ENCODE measurements at regions not wholly inside any gene's neighbourhood (a gene's known extent, or its start where the extent isn't known, plus 50 kb on each side); places are given as distances from the start of the nearest gene placed in this dataset.

GRCh38 chr4:19146038-19146437 is 1105.7 kb upstream of the SLIT2 start:
- DNase-seq (ENCODE audit: low read depth), result no peak

GRCh38 chr4:19135895-19136633 is 1114.5 kb upstream of the LCORL start:
- no peak for DNase-seq (ENCODE audit: low read depth)

GRCh38 chr4:19134685-19135084 is 1113.1 kb upstream of the LCORL start:
- DNase-seq (ENCODE audit: low read depth), result no peak

DNA sequence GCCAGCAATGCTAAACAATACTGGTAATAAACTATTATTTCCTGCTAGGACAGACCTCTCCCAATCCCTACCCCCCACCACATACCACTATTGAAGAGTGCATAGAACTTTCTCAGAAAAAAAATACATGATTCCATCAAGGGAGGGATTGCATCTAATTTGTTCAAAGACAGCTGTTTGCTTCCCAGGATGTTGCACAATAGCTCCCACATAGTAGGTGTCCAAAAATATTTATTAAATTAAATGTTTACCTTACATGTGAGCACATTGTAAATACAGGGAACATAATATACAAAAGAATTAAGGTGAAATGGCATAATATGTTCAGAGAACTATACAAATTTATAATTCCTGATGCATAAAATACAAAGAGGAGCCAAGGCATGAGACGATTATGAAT is 1111.8 kb upstream of the LCORL start:
- no peak for DNase-seq (ENCODE audit: low read depth)

- no peak for DNase-seq (ENCODE audit: low read depth)
Observed at GRCh38 chr4:19130866-19131265, 1109.3 kb upstream of the LCORL start.

DNA sequence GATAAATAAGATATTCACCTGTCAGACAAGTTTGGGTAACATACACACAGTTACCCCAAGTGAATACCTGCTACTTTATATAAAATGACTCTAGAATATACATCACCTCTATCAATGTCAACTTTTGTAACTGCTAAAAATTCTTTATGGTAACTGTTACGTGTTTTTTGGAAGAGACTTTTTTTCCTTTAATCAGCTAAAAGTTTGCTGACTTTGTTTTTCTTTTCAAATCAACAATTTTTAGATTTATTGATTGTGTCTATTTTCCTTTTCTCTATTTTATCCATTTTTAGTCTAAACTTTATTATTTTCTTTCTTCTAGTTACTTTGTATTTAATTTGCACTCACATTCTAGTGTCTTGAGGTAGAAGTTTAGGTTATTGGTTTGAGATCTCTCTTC is 1106.6 kb upstream of the LCORL start:
- DNase-seq (ENCODE audit: low read depth), result no peak

DNA sequence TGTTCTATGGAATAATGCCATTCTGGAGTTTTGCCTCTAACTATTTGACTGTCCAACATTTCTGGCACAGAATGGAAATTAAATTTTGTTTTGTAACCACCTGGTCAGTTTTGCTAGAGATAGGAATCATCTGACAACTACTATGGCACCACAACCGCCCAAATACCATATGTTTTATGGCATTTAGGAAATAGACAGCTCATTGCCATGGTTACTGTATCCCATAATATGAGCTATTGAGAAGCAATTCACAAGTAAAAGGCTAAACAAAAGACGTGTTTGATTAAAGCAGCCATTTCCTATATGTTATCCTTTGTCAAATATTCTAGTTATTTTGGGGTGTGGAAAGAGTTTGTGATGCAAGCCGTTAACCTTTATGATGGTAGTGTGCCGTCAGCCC is 1105.3 kb upstream of the LCORL start:
- no peak for DNase-seq (ENCODE audit: low read depth)

GRCh38 chr4:19123681-19124080 is 1102.1 kb upstream of the LCORL start:
- no peak for DNase-seq (ENCODE audit: low read depth)

- DNase-seq (ENCODE audit: low read depth), result no peak
Observed at GRCh38 chr4:19119904-19120560, 1098.5 kb upstream of the LCORL start.

GRCh38 chr4:19117022-19117421 is 1095.5 kb upstream of the LCORL start:
- no peak for DNase-seq (ENCODE audit: low read depth)

- DNase-seq (ENCODE audit: low read depth), result no peak
Observed at GRCh38 chr4:19104176-19104575, 1082.6 kb upstream of the LCORL start.

DNA sequence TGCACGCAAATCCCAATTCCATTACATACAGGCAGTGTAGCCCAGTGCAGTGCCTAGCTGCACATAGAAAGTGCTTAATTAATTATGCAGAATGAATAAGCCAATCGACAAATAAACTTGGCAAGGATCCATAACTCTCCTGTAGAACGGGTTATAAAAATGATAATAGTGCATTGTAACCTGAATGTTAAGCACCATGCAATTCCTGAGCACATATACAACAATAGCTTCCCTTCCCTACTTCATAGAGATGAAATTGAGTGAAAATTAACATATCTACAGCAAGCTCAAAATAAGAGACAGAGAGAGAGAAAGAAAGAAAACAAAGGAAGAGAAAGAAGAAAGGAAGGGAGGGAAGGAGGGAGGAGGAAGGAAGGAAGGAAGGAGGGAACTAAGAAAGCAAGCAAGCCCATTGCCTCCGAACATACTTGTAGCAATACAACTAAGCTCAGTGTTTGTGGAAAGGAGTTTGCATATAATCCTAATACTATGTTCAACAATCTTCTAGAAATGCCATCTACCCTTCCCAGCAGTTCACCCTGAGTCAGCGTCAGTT is 1074.0 kb upstream of the LCORL start:
- DNase-seq (ENCODE audit: low read depth), result no peak

- DNase-seq (ENCODE audit: low read depth), result no peak
Observed at GRCh38 chr4:19093951-19094350, 1072.4 kb upstream of the LCORL start.

DNA sequence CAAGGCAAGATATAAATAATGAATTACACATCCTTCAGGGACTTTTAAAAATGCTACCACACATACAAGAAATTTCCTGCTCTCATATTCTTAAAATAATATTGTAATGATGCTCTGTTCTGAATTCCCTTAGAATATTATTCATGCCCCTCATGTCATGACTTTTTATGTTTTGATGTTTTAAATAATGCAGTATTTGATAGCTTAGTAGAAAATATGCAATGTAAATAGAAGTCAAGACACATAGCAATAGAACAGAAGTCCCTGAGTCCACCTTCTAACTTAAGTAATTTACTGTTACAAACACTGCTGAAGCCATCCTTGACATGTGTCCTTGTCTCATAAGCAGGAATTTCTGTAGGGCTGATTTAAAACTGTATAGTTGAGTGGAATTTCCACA is 1071.2 kb upstream of the LCORL start:
- DNase-seq (ENCODE audit: low read depth), result no peak

GRCh38 chr4:19074036-19074435 is 1052.5 kb upstream of the LCORL start:
- no peak for DNase-seq (ENCODE audit: low read depth)

DNA sequence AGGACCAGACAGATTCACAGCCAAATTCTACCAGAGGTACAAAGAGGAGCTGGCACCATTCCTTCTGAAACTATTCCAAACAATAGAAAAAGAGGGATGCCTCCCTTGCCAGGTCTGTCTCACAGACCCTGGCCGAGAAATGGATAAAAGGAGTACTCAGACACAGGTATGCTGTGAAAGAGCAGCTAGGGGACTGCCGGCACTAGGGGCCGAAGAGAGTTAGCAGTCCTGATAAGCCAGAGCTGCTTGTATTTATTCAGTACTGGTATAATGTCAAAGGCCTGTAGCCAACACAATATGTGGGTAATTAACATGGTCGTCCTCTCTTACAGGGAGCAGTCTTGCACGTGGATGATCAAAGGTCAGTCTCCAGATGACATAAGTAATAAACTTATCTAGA is 1042.1 kb upstream of the LCORL start:
- DNase-seq (ENCODE audit: low read depth), result no peak

- no peak for DNase-seq (ENCODE audit: low read depth)
Observed at GRCh38 chr4:19054916-19055315, 1033.4 kb upstream of the LCORL start.

- no peak for DNase-seq (ENCODE audit: low read depth)
Observed at GRCh38 chr4:19051831-19052230, 1030.3 kb upstream of the LCORL start.

DNA sequence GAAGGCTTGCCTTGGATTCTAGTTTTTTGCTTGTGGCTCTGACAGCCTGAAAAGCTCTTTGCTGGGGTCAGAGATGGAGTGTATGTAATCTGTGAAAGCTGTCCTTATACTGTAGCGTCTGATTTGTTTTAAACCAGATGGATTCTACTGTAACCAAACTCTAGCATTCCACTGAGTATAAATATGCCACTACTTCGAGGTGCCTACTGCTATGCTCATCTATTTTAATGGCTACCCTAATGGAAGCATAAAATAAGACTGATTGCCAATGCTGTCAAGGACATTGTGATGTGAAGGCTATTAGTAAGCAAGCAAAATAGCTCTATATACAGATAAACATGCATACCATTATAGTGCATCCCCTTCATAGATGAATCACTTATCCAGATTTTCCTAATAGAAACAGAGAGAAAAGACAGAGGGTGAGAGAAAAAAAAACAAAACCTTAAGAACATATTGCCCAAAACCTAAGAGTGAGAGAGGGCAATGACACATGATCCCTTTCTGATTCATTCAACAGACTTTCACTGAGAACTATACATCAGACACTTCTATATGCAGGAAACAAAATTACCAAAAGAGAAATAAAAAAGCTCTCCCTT is 1025.8 kb upstream of the LCORL start:
- no peak for DNase-seq (ENCODE audit: low read depth)

- no peak for DNase-seq (ENCODE audit: low read depth)
Observed at GRCh38 chr4:19039816-19040215, 1018.3 kb upstream of the LCORL start.

DNA sequence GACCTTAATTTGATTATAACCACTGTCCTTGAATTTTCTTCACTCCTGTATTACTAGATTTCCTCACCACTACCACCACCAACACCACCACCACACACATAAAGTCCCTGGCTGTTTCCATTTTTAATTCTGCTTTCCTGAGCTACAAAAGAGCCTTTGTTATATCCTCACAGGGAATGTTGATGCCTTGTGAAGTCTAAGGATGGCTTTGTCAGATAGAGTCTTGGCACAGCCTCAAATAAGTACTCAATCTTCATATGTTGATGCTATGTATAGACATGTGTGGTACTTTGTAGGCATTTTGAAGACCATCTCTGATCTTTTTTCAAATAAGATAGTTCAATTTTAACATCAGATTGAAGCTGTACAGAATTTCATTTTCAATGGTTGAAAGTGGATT is 1016.7 kb upstream of the LCORL start:
- DNase-seq (ENCODE audit: low read depth), result no peak

DNA sequence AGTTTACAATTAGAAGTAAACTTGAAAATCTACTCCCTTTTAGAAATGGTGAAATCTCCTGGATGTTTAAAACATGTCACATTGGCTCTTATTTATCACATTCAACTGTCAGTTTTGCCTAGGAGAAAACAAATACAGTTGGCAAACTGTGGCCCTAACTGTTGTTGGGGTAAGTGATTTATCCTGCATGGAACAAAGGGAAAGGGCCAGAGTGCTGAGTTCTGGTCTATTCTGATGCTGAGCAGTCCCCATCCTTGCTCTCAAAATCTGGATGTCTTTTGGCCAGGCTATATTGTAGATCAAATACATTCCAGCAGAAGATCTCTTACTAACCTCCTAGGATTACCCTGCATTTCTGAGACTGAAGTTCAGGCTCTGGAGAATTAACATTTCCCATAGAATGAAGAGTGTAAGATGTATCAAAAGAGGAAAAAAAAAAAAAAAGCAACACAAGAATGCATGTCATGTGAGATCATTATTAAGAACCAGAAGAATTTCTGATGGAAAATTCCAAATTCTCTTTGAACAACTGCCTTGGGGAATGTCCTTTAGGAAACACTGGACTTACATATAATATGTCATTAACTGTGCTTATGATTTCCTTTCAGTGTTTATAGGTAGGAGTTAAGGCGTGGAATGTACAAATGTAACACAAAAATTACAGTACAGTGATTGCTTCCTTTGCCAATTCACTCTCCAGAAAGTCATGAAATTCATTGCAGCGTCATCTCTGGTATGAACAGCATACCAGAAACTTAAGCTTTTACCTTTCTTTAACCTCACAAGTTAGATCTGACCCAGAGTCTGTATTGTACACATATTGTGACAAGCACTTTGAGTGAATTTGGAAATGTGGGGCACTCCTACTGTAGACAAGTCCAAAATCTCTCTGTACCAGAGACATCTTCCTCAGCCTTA is 1012.5 kb upstream of the LCORL start:
- DNase-seq (ENCODE audit: low read depth), result no peak
